ENCODE measurements at regions not wholly inside any gene's neighbourhood (a gene's known extent, or its start where the extent isn't known, plus 50 kb on each side); places are given as distances from the start of the nearest gene placed in this dataset.

- ChIA-PET POLR2A (no interaction called here), SMC1A (ENCODE audit: uncharacterized antibody, unreplicated experiment) (interaction anchor here (0.6 kb wide), 1 partner anchor 234 kb away, joined by 3 read pairs; no protein-coding TSS in a partner anchor), RAD21 (ENCODE audit: unreplicated experiment) (no interaction called here), CTCF (no interaction called here)
- ATAC-seq (no peak), DNase-seq (ENCODE audit: low read depth, low spot score) (no peak), FAIRE-seq (no peak)
- no peaks in the 10 kb centered on the region for H3K9me3 ChIP-seq (replicated peaks; ENCODE audit: control insufficient read depth, insufficient read depth, low read length)
- H3K9ac ChIP-seq (ENCODE audit: control insufficient read depth, insufficient read depth, low read length) = no peak overlapping the region
- no TSS peak for BruUV-seq (replicated peaks)
- no peak overlapping the region for H3K4me3 ChIP-seq
- in situ Hi-C loops (cut with MboI) = no loop called here
- no peak overlapping the region for H3K4me2 ChIP-seq (ENCODE audit: control insufficient read depth, insufficient read depth)
- intact Hi-C loops (cut with micrococcal nuclease; ENCODE audit: unreplicated experiment) = no loop called here
- no peaks in the 10 kb centered on the region; a peak in 1 of 4 replicates for H3K27me3 ChIP-seq (replicated peaks in 1 of 2; ENCODE audit: control insufficient read depth in 2 of 2, insufficient read depth in 2 of 2, low read length in 1 of 2)
- no peaks in the 10 kb centered on the region for H3K79me2 ChIP-seq (ENCODE audit: control insufficient read depth, insufficient read depth, low read length)
- no peaks in the 10 kb centered on the region for H4K20me1 ChIP-seq (ENCODE audit: control insufficient read depth, insufficient read depth)
- WGBS (ENCODE audit: insufficient coverage, insufficient replicate concordance, low lambda C conversion rate, missing lambda C conversion rate) = 3% methylated on average over 2 of the region's 2 CpGs
- H3K27ac ChIP-seq (ENCODE audit: control insufficient read depth, insufficient read depth) = no peak overlapping the region
- TF ChIP-seq CREM (IDR thresholded peaks at IDR 0.05; ENCODE audit: low read depth) = no peak
- no peak for TF ChIP-seq ZNF622 (IDR thresholded peaks at IDR 0.05)
- no peak for TF ChIP-seq STAT3 (IDR thresholded peaks at IDR 0.05; ENCODE audit: low read depth, low read length)
- no peak for TF ChIP-seq CREB1 (IDR thresholded peaks at IDR 0.05; ENCODE audit: low read depth)
- TF ChIP-seq CHD2 (IDR thresholded peaks at IDR 0.05; ENCODE audit: borderline replicate concordance, low read depth, low read length) = no peak
- TF ChIP-seq MAX (IDR thresholded peaks at IDR 0.05; ENCODE audit: low read depth, low read length) = no peak
- no peak for TF ChIP-seq ATF3 (IDR thresholded peaks at IDR 0.05; ENCODE audit: borderline replicate concordance, extremely low read depth, low read depth, low read length)
- no peak for TF ChIP-seq TBL1XR1 (IDR thresholded peaks at IDR 0.05; ENCODE audit: low read depth, low read length)
- no peak overlapping the region for H2AFZ ChIP-seq (ENCODE audit: control insufficient read depth, low read depth, low read length)
- H3K4me1 ChIP-seq (ENCODE audit: control insufficient read depth, insufficient read depth, low read length) = no peaks in the 10 kb centered on the region
- no peaks in the 10 kb centered on the region for H3K36me3 ChIP-seq (ENCODE audit: control insufficient read depth in 2 of 2, insufficient read depth in 2 of 2, low read length in 1 of 2)
Observed at GRCh38 chr1:115175596-115175995, 86.3 kb upstream of the TSPAN2 start.

- no peaks in the 10 kb centered on the region for H3K36me3 ChIP-seq (ENCODE audit: control insufficient read depth in 2 of 2, insufficient read depth in 2 of 2, low read length in 1 of 2)
- H3K9ac ChIP-seq (ENCODE audit: control insufficient read depth, insufficient read depth, low read length) = no peak overlapping the region
- CTCF ChIA-PET = no interaction called here
- no peak overlapping the region for H3K27ac ChIP-seq (ENCODE audit: control insufficient read depth, insufficient read depth)
- RAD21 ChIA-PET (ENCODE audit: unreplicated experiment) = no interaction called here
- no TSS peak for BruUV-seq (replicated peaks)
- no peak overlapping the region for H3K4me3 ChIP-seq
- POLR2A ChIA-PET = no interaction called here
- ATAC-seq (no peak), DNase-seq (ENCODE audit: low read depth, low spot score) (no peak), FAIRE-seq (no peak)
- no peak overlapping the region for H2AFZ ChIP-seq (ENCODE audit: control insufficient read depth, low read depth, low read length)
- intact Hi-C loops (cut with micrococcal nuclease; ENCODE audit: unreplicated experiment) = no loop called here
- whole genome bisulfite sequencing (ENCODE audit: insufficient coverage, insufficient replicate concordance, low lambda C conversion rate, missing lambda C conversion rate) = 38% methylated on average over 1 of the region's 1 CpG
- H3K4me2 ChIP-seq (ENCODE audit: control insufficient read depth, insufficient read depth) = no peak overlapping the region
- in situ Hi-C loops (cut with MboI) = no loop called here
- no peaks in the 10 kb centered on the region for H3K79me2 ChIP-seq (ENCODE audit: control insufficient read depth, insufficient read depth, low read length)
- SMC1A ChIA-PET (ENCODE audit: uncharacterized antibody, unreplicated experiment) = interaction anchor here (1.4 kb wide), 1 partner anchor 100 kb away, joined by 3 read pairs; no protein-coding TSS in a partner anchor
- H3K4me1 ChIP-seq (ENCODE audit: control insufficient read depth, insufficient read depth, low read length) = no peaks in the 10 kb centered on the region
- no peaks in the 10 kb centered on the region; a peak in 1 of 4 replicates for H3K27me3 ChIP-seq (replicated peaks in 1 of 2; ENCODE audit: control insufficient read depth in 2 of 2, insufficient read depth in 2 of 2, low read length in 1 of 2)
- no peaks in the 10 kb centered on the region for H4K20me1 ChIP-seq (ENCODE audit: control insufficient read depth, insufficient read depth)
- H3K9me3 ChIP-seq (replicated peaks; ENCODE audit: control insufficient read depth, insufficient read depth, low read length) = no peaks in the 10 kb centered on the region
- no peak for TF ChIP-seq CTCF (IDR thresholded peaks at IDR 0.05 in 2 of 3, conservative IDR thresholded peaks at IDR 0.05 in 1 of 3; ENCODE audit: control insufficient read depth in 2 of 3, extremely low read depth in 1 of 3, insufficient read depth in 1 of 3, low read depth in 3 of 3, low read length in 3 of 3)
- no peak for TF ChIP-seq PBX3 (IDR thresholded peaks at IDR 0.05; ENCODE audit: insufficient replicate concordance, low read depth, low read length)
- TF ChIP-seq IRF3 (IDR thresholded peaks at IDR 0.05) = no peak
- TF ChIP-seq USF1 (IDR thresholded peaks at IDR 0.05; ENCODE audit: borderline replicate concordance, extremely low read length, insufficient read depth, low read depth, low read length) = no peak
- TF ChIP-seq BACH1 (IDR thresholded peaks at IDR 0.05; ENCODE audit: borderline replicate concordance) = no peak
Observed at GRCh38 chr1:115173151-115173550, 83.8 kb upstream of the TSPAN2 start.

Data from GM12878 (cell line).